SK-N-MC (cell line): ENCODE measurements at regions not wholly inside any gene's neighbourhood (a gene's known extent, or its start where the extent isn't known, plus 50 kb on each side); places are given as distances from the start of the nearest gene placed in this dataset.

Experiments used
- EZH2 ChIP-seq: fragments of 200-600 bp; sonication (generic); IDR thresholded peaks from one replicate; pipeline ENCODE4 v1.6.1; 2017; ENCODE audit warnings: antibody characterized with exemption
- FOXP2 ChIP-seq: optimal IDR thresholded peaks from 2 replicates; pipeline ENCODE3; 2011; ENCODE audit warnings: mild to moderate bottlenecking, moderate library complexity; ENCODE audit not compliant: insufficient read depth; ENCODE audit errors: extremely low read length, control extremely low read depth
- POLR2AphosphoS5 ChIP-seq: IDR thresholded peaks from 2 replicates; pipeline ENCODE4 v1.6.1; 2012; ENCODE audit warnings: mild to moderate bottlenecking, low read depth, low read length, borderline replicate concordance

DNA sequence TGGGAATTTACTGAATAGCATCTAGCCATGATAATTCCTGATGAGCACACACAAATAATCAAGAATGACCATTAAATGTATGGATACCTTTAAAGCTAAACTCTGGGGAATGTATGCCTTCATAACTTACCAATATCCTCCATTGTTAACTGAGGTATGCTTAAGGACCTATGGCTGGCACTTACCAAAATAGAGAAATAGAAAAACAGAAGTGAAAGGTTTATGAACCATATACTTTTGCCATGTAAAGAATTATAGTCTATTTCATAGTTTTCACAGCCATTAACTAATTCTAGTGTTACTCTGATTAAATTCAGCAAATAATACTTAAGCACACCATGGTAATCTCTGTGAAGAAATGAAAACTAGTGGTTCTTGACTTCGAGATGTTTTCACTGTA lies 1360.6 kb upstream of the LRRTM3 start:
- TF ChIP-seq POLR2AphosphoS5 (no peak), EZH2 (no peak), FOXP2 (no peak)
